Ovary (tissue), 7 donors: ENCODE measurements at regions not wholly inside any gene's neighbourhood (a gene's known extent, or its start where the extent isn't known, plus 50 kb on each side); places are given as distances from the start of the nearest gene placed in this dataset.

Experiments used
- DNase-seq, 5 donors: peaks; one replicate each; pipeline ENCODE4 v3.0.0-alpha.2; 2019 to 2020
- H3K27ac ChIP-seq, 2 donors: fragments of 200-600 bp; one replicate each; pipeline versions ENCODE4 v1.5.1 to v1.8.0; 2019 to 2022
- H3K27me3 ChIP-seq: fragments of 200-600 bp; one replicate; pipeline ENCODE4 v1.8.0; 2022
- H3K36me3 ChIP-seq: fragments of 200-600 bp; sonication (generic); one replicate; pipeline ENCODE4 v1.5.1; 2019
- H3K4me1 ChIP-seq: one replicate; pipeline ENCODE4 v1.8.1; 2013; ENCODE audit warnings: mild to moderate bottlenecking, moderate library complexity; ENCODE audit not compliant: insufficient read depth
- H3K4me3 ChIP-seq: fragments of 200-600 bp; sonication (generic); one replicate; pipeline ENCODE4 v1.5.1; 2017
- H3K9me3 ChIP-seq, 2 donors: fragments of 200-600 bp in 1 of 2; sonication (generic) in 1 of 2; one replicate each; pipeline versions ENCODE4 v1.5.1 to v1.8.1; 2013 to 2019; ENCODE audit warnings: mild to moderate bottlenecking in 1 of 2, moderate library complexity in 1 of 2
- EP300 ChIP-seq: sonication (generic); formaldehyde crosslinking; IDR thresholded peaks from one replicate; pipeline ENCODE4 v1.6.1; 2017; ENCODE audit warnings: antibody characterized with exemption
- POLR2A ChIP-seq: fragments of 450-650 bp; IDR thresholded peaks from one replicate; pipeline ENCODE4 v1.6.1; 2017; ENCODE audit warnings: antibody characterized with exemption, mild to moderate bottlenecking, moderate library complexity
- WGBS, 3 donors: extraction: QIAGEN DNeasy Blood & Tissue Kit in 1 of 3; methylation state at CpG; one replicate each; pipeline versions ENCODE4 v1.1.5 to v1.1.7; 2013 to 2017; 5-methylcytosine and 5-hydroxymethylcytosine counted together
- intact Hi-C, 4 donors: fragments of 100-400 bp; cut with DNase I; formaldehyde crosslinking; loops; one replicate each; pipeline versions ENCODE4 v1.11.0 to v1.15.1; 2022 to 2023
- TF ChIP-seq, protein P1 (sequence below), 3 donors: fragments of 450-650 bp in 2 of 3; fragments of 200-600 bp in 1 of 3; IDR thresholded peaks; one replicate each; pipeline versions ENCODE4 v1.5.1 to v1.8.0; 2016 to 2022; ENCODE audit warnings: antibody characterized with exemption in 3 of 3, mild to moderate bottlenecking in 1 of 3
- donor health status: DM: no; HTN: no; CAD: no; lungs with moderate emphysema.
- donor health status: DM: no; HTN: no; CAD: no.
- donor health status: Bipolar disorder and iron deficiency.
- donor health status: DM: no; HTN: no; CAD: no.
- donor health status: DM: yes; HTN: yes; CAD: no.

DNA sequence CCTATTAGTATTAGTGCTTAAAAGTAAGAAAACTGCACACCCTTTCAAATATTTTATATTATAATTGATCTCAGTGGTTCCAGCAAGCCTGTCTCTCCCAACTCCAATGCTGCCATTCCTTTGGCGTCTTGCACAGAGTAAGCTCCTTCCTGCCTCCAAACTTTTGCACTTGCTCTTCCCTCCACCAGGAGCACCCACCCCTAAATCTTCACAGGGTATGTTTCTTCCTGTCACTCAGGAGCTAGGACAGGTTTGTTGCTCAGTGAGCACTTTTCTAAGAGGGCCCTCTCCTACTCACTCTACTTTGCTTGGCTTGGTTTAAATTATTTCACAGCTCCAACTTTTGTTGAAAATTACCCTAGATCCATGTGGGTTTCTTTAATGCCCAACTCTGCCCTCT lies 189.1 kb upstream of the ADRA1B start:
- DNase-seq: no peak
- Histone ChIP-seq H3K27me3 (no peaks in the 10 kb centered on the region), H3K4me1 (no peaks in the 10 kb centered on the region), H3K36me3 (no peaks in the 10 kb centered on the region), H3K27ac (no peak overlapping the region), H3K9me3 (no peaks in the 10 kb centered on the region), H3K4me3 (no peak overlapping the region)
- TF ChIP-seq, protein P1, sequence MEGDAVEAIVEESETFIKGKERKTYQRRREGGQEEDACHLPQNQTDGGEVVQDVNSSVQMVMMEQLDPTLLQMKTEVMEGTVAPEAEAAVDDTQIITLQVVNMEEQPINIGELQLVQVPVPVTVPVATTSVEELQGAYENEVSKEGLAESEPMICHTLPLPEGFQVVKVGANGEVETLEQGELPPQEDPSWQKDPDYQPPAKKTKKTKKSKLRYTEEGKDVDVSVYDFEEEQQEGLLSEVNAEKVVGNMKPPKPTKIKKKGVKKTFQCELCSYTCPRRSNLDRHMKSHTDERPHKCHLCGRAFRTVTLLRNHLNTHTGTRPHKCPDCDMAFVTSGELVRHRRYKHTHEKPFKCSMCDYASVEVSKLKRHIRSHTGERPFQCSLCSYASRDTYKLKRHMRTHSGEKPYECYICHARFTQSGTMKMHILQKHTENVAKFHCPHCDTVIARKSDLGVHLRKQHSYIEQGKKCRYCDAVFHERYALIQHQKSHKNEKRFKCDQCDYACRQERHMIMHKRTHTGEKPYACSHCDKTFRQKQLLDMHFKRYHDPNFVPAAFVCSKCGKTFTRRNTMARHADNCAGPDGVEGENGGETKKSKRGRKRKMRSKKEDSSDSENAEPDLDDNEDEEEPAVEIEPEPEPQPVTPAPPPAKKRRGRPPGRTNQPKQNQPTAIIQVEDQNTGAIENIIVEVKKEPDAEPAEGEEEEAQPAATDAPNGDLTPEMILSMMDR (IDR thresholded peaks at IDR 0.05): no peak
- TF ChIP-seq POLR2A (no peak), EP300 (no peak)
- intact Hi-C loops: no loop called here
- 75 to 97% (median 84%) methylated on average over 1 of the region's 1 CpG for WGBS, 3 donors

DNA sequence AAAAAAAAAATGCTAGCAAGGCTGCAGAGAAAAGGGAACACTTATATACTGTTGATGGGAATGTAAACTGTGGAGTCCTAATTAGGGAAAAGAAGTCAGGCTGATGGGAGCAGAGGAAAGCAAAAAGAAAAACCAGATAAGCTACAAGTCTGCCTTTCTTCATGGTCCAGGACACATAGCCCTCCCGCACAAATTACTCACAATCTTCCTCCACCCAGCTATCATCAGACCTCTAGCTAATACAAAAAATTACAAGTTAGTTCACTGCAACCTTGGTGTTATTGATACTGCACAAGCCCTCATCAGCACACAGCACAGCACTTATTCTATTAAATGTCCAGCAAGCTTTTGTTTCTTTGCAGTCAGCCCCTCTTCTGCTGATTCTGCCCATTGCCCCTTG lies 186.0 kb upstream of the ADRA1B start:
- H3K9me3 ChIP-seq: no peaks in the 10 kb centered on the region
- DNase-seq: no peak
- no peaks in the 10 kb centered on the region for H3K4me1 ChIP-seq
- intact Hi-C loops: no loop called here
- WGBS, 3 donors: 4 to 21% (median 5%) methylated on average over 1 of the region's 1 CpG
- H3K27me3 ChIP-seq: no peaks in the 10 kb centered on the region
- no peaks in the 10 kb centered on the region for H3K36me3 ChIP-seq
- TF ChIP-seq POLR2A: no peak
- no peak for TF ChIP-seq EP300
- H3K4me3 ChIP-seq: no peak overlapping the region
- no peak overlapping the region for H3K27ac ChIP-seq

DNA sequence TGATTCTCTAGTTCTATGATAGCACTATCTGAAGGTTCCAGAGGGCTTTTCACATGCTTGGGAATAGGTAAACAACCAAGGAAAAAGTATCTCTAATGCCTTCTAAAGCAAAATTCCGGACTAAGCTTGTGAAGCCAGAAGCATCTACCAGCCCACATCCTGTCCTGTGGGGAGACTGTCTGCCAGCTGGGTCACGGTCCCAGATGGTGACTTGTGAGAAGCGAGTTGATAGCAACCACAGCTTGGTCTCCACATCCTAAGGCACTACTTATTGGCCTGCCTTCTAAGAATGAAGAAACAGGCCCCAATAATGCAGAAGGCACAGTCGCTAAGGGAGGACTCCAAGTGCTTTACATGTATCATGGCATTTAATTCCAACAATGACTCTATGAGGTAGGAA lies 184.1 kb upstream of the ADRA1B start:
- no peak for DNase-seq
- 76 to 80% (median 78%) methylated on average over 4 of the region's 4 CpGs for WGBS, 3 donors
- intact Hi-C loops: no loop called here

DNA sequence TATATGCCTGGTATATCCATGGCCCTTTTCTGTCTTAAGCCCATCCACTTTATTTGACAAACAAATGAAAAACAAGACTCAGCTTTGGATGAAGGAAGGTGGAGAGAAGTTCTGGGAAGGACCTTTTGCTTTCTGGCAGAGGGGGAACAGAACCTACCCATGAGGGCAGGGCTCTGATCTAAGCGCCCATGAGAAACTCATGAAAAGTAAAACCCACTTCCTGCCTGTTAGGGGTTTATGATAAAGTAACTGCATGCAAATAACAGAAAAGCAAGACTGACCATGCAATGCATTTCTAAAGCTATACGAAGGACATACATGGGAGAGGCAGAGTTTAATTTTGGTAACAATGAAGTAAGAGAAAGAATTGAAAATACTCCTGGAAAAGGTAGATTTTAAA lies 181.9 kb upstream of the ADRA1B start:
- Histone ChIP-seq H3K36me3 (no peaks in the 10 kb centered on the region), H3K27me3 (no peaks in the 10 kb centered on the region), H3K9me3 (no peaks in the 10 kb centered on the region), H3K4me3 (no peak overlapping the region), H3K4me1 (no peaks in the 10 kb centered on the region), H3K27ac (no peak overlapping the region)
- intact Hi-C loops: no loop called here
- WGBS, 3 donors: 76 to 92% (median 90%) methylated on average over 2 of the region's 2 CpGs
- no peak for DNase-seq
- TF ChIP-seq POLR2A: no peak
- TF ChIP-seq, protein P1 (IDR thresholded peaks at IDR 0.05): no peak
- TF ChIP-seq EP300: no peak

More for the DNA sequence above, 184.1 kb upstream of the ADRA1B start:
- H3K4me3 ChIP-seq: no peak overlapping the region
- H3K36me3 ChIP-seq: no peaks in the 10 kb centered on the region
- no peak for TF ChIP-seq POLR2A
- TF ChIP-seq, protein P1 (IDR thresholded peaks at IDR 0.05): no peak
- TF ChIP-seq EP300: no peak
- H3K9me3 ChIP-seq: no peaks in the 10 kb centered on the region
- no peaks in the 10 kb centered on the region for H3K27me3 ChIP-seq
- H3K4me1 ChIP-seq: no peaks in the 10 kb centered on the region
- H3K27ac ChIP-seq: no peak overlapping the region

DNA sequence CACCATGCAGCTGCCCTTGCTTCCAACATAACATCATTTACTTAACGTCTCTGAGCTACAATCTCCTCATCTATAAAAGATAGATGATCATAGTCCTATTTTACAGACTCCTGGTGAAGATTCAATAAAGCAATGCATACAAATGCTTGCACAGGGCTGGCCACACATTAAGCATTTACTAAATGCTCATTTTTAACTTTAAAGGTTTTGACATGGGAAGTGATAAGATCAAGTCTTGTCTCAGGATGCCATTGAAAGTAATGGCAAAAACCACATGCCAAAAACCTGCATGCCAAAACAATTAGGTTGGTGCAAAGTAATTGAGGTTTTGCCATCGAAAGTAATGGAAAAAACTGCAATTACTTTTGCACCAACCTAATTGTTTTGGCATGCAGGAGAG lies 181.2 kb upstream of the ADRA1B start:
- intact Hi-C loops: no loop called here
- no peak overlapping the region for H3K27ac ChIP-seq
- no peaks in the 10 kb centered on the region for H3K27me3 ChIP-seq
- no peaks in the 10 kb centered on the region for H3K9me3 ChIP-seq
- TF ChIP-seq EP300 (no peak), POLR2A (no peak)
- TF ChIP-seq, protein P1 (IDR thresholded peaks at IDR 0.05): no peak
- WGBS, 3 donors: 80 to 82% (median 80%) methylated on average over 2 of the region's 2 CpGs
- H3K36me3 ChIP-seq: no peaks in the 10 kb centered on the region
- H3K4me3 ChIP-seq: no peak overlapping the region
- no peaks in the 10 kb centered on the region for H3K4me1 ChIP-seq
- DNase-seq: no peak
